AG09319 (cell line): ENCODE measurements at regions not wholly inside any gene's neighbourhood (a gene's known extent, or its start where the extent isn't known, plus 50 kb on each side); places are given as distances from the start of the nearest gene placed in this dataset.

ENCODE experiments used
- DNase-seq: peaks from one replicate; pipeline ENCODE4 v3.0.0-alpha.2; 2010; ENCODE audit warnings: low read depth; ENCODE audit errors: extremely low read depth
- TF ChIP-seq, protein P1 (sequence below): IDR thresholded peaks from 2 replicates; pipeline ENCODE4 v1.5.1; 2011; ENCODE audit warnings: low read depth, mild to moderate bottlenecking, inconsistent platforms, low read length, moderate library complexity

DNA sequence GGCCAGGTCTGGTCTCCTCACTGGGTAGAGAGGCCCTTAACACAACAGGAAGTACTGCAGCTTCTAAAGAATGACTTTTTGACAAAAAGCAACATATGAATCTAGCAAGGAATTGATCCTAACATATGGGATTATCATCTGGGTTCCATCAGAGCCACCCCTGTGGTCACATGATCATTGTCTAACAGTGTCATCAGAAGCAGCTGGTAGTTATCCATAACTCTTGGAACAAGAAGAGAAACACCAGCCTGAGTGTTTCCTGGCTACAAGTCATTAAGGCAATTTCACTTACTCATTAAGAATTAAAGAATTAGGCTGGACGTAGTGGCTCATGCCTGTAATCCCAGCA is 219.3 kb upstream of the ARID1B start:
- TF ChIP-seq, protein P1, sequence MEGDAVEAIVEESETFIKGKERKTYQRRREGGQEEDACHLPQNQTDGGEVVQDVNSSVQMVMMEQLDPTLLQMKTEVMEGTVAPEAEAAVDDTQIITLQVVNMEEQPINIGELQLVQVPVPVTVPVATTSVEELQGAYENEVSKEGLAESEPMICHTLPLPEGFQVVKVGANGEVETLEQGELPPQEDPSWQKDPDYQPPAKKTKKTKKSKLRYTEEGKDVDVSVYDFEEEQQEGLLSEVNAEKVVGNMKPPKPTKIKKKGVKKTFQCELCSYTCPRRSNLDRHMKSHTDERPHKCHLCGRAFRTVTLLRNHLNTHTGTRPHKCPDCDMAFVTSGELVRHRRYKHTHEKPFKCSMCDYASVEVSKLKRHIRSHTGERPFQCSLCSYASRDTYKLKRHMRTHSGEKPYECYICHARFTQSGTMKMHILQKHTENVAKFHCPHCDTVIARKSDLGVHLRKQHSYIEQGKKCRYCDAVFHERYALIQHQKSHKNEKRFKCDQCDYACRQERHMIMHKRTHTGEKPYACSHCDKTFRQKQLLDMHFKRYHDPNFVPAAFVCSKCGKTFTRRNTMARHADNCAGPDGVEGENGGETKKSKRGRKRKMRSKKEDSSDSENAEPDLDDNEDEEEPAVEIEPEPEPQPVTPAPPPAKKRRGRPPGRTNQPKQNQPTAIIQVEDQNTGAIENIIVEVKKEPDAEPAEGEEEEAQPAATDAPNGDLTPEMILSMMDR, result no peak
- no peak for DNase-seq

- TF ChIP-seq, protein P1, result no peak
- no peak for DNase-seq
These were observed 219.8 kb upstream of the ARID1B start for GRCh38 chr6:156557251-156557910.

DNA sequence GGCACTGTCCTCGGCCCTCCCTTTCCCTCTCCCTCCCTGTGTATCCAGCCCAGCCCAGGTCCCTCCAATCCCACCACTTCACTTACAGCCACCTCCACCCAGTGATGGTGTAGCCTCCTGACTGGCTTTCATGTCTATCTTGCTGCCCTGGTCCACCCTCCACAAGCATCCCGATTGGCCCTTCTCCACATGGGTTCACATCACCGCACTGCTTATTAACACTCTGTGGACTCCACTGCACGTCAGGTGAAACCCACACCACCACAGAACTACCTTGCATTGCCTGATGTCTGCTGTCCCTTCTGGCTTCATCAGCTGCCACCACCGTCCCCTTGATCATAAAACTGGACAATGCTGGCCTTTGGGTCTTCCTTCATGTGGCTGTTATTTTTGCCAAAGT is 220.4 kb upstream of the ARID1B start:
- DNase-seq, result no peak
- TF ChIP-seq, protein P1, result no peak

DNA sequence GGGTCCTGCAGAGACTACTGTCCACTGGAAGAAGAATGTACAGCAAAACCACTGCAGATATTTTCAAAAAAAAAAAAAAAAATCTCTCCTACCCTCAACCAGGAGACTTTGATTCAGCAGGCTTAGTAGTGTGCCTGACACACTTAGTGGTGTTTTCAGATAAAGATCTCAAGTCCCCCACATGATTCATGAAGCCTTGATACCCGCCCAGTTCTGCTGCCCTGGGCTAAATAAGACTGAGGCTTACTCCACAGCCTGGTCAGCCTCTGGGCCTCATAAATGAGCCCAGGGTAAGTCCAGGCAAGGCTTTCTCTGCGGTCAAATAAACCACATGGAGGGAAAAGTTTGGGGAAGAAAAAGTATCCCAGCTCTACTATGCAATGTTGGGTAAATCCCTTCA is 222.1 kb upstream of the ARID1B start:
- DNase-seq, result no peak
- TF ChIP-seq, protein P1, result no peak

DNA sequence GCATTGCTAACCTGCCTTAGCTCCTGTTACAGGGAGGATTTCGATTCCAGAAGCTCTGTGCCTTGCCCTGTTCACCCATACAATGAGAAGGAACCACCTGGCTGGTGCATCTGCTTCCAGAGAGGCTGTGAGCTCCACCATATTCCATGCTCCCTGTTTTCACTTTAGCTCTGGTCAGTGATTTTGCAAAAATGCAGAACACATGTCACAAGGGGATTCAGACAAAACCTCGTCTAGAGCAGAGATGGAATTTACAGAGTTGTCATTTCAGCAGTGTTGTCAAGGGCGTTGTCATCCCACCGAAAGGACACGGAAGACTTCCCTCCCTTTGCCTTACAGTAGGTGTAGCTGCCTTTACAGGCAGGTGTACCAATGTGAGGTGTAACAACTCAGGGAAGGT is 223.0 kb upstream of the ARID1B start:
- no peak for DNase-seq
- TF ChIP-seq, protein P1, result no peak

- DNase-seq, result no peak
- TF ChIP-seq, protein P1, result no peak
These were observed 224.3 kb upstream of the ARID1B start for GRCh38 chr6:156552849-156553248.

- TF ChIP-seq, protein P1, result no peak
- no peak for DNase-seq
These were observed 226.2 kb upstream of the ARID1B start for GRCh38 chr6:156550949-156551348.
